ENCODE measurements at regions not wholly inside any gene's neighbourhood (a gene's known extent, or its start where the extent isn't known, plus 50 kb on each side); places are given as distances from the start of the nearest gene placed in this dataset.
"Not testable (repeated sequence)": the region's sequence is repeated elsewhere in the genome, so short reads cannot be mapped to it uniquely, and the experiment has no call there.

DNA sequence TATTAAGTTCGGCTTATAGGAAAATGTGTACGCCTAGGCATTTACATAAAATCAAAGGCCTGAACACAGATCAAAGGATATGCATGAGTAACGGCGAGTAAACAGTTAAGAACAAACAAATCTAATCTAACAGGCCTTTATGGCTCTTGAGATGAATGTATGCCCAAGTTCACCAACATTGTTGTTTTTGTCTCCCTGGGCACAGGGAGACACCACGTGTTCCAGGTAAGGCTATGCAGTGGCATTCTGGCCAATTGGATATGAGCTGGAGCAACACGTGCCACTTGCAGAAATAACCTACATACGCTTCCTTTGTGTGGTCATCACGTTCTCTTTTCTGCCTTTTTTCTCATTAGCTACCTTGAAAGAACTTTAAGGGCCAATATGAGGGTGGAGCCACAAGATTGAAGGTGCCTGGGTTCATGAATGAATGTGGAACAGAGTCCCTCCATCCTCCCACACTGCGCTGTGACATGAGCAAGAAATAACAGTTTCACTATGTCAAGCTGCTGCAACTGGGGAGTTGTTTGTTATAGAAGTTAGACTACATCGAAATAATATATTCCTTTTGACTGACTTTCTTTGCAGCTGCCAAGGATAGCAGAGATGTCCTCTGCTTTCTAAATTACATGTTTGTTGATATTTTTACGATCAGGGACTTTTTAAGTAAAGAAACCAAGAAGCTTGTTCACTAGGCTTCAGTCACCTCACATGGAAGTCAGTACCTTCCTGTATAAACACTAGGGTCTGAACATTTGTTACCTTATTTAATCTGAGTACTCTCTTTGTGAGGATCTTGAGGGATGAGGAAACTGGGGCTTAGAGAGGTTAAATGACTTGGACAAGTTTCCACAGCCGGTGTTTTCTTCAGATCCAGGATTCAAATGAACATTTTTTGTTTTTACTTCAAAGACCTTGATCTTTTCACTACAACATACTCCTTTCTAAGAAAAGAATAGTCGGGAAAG, 427.5 kb upstream of the TBL1XR1 start:
- peaks cover 0 to 5% of the 10 kb centered on the region in 2 donors for H3K9me3 ChIP-seq (ENCODE audit: control insufficient read depth in 2 of 2, low read length in 2 of 2)
- no peak overlapping the region for H3K27ac ChIP-seq (ENCODE audit: low read length)
- H3K36me3 ChIP-seq (ENCODE audit: control insufficient read depth in 2 of 2, insufficient read depth in 2 of 2, low read length in 2 of 2): no peaks in the 10 kb centered on the region
- peaks cover 6% of the 10 kb centered on the region for H3K4me1 ChIP-seq (ENCODE audit: control insufficient read depth, insufficient read depth, low read length)
- peak overlapping the region in 1 of 2 donors; percentile 20 for H3K4me3 ChIP-seq (ENCODE audit: low read length in 2 of 2)
- no peak overlapping the region for H3K9ac ChIP-seq (ENCODE audit: low read length in 2 of 2)
- no peaks in the 10 kb centered on the region for H3K27me3 ChIP-seq (ENCODE audit: control insufficient read depth in 1 of 2, insufficient read depth in 2 of 2, low read length in 2 of 2)

- H3K36me3 ChIP-seq (ENCODE audit: control insufficient read depth in 2 of 2, insufficient read depth in 2 of 2, low read length in 2 of 2): no peaks in the 10 kb centered on the region
- no peak overlapping the region for H3K27ac ChIP-seq (ENCODE audit: low read length)
- H3K4me1 ChIP-seq (ENCODE audit: control insufficient read depth, insufficient read depth, low read length): peaks cover 6% of the 10 kb centered on the region
- no peaks in the 10 kb centered on the region for H3K27me3 ChIP-seq (ENCODE audit: control insufficient read depth in 1 of 2, insufficient read depth in 2 of 2, low read length in 2 of 2)
- H3K9me3 ChIP-seq (ENCODE audit: control insufficient read depth in 2 of 2, low read length in 2 of 2): peaks cover 0 to 5% of the 10 kb centered on the region in 2 donors
- no peak overlapping the region for H3K9ac ChIP-seq (ENCODE audit: low read length in 2 of 2)
- no peak overlapping the region for H3K4me3 ChIP-seq (ENCODE audit: low read length in 2 of 2)
Measured at GRCh38 chr3:177626045-177626444, 428.8 kb upstream of the TBL1XR1 start.

DNA sequence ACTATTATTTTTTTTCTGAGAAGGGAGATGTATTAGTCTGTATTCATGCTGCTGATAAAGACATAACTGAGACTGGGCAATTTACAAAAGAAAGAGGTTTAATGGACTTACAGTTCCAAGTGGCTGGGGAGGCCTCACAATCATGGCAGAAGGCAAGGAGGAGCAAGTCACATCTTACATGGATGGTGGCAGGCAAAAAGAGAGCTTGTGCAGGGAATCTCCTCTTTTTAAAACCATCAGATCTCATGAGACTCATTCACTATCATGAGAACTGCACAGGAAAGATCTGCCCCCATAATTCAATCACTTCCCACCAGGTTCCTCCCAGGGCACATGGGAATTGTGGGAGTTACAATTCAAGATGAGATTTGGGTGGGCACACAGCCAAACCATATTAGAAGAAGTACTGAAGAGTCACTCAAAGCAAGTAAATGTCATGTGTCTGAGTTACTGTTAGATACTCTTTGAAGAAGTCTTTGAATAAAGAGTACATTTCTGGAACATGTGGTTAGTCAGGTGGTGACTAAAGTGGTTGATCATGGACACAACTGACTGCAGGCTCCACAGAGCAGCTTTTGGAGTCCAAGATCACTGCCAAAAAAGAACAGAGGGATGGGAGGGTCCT, 430.9 kb upstream of the TBL1XR1 start:
- H3K9ac ChIP-seq (ENCODE audit: low read length in 2 of 2); H3K36me3 ChIP-seq (ENCODE audit: control insufficient read depth in 2 of 2, insufficient read depth in 2 of 2, low read length in 2 of 2); H3K4me3 ChIP-seq (ENCODE audit: low read length in 2 of 2); H3K27me3 ChIP-seq (ENCODE audit: control insufficient read depth in 1 of 2, insufficient read depth in 2 of 2, low read length in 2 of 2); H3K27ac ChIP-seq (ENCODE audit: low read length); H3K9me3 ChIP-seq (ENCODE audit: control insufficient read depth in 2 of 2, low read length in 2 of 2); H3K4me1 ChIP-seq (ENCODE audit: control insufficient read depth, insufficient read depth, low read length): not testable (repeated sequence)

- no peak overlapping the region for H3K9ac ChIP-seq (ENCODE audit: low read length in 2 of 2)
- peaks cover 0 to 5% of the 10 kb centered on the region in 2 donors for H3K9me3 ChIP-seq (ENCODE audit: control insufficient read depth in 2 of 2, low read length in 2 of 2)
- no peaks in the 10 kb centered on the region for H3K4me1 ChIP-seq (ENCODE audit: control insufficient read depth, insufficient read depth, low read length)
- no peak overlapping the region for H3K4me3 ChIP-seq (ENCODE audit: low read length in 2 of 2)
- no peak overlapping the region for H3K27ac ChIP-seq (ENCODE audit: low read length)
- H3K27me3 ChIP-seq (ENCODE audit: control insufficient read depth in 1 of 2, insufficient read depth in 2 of 2, low read length in 2 of 2): no peaks in the 10 kb centered on the region
- H3K36me3 ChIP-seq (ENCODE audit: control insufficient read depth in 2 of 2, insufficient read depth in 2 of 2, low read length in 2 of 2): no peaks in the 10 kb centered on the region
Measured at GRCh38 chr3:177629276-177629675, 432.0 kb upstream of the TBL1XR1 start.

DNA sequence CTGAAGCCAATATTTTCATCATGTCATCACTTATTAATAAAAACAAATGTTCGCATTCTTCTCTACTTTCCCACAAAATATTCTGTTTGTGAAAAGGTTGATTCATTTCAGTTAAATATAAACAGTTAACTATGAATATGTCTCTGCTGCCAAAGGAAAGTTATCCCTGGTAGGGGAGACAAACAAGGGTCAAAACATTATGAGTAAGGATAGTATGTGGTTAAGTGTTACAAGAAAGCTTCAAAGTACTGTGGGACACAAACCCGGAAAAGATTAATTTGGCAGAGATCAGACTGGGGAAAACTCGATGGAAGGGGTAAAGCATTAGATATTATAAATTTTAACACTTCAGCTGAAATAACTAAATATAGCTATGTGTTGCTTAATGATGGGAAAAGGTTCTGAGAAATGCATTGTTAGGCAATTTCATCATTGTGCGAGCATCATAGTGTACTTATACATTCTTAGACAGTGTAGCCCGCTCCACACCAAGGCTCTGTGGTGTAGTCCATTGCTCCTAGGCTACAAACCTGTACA, 436.5 kb upstream of the TBL1XR1 start:
- Histone ChIP-seq H3K27me3 (ENCODE audit: control insufficient read depth in 1 of 2, insufficient read depth in 2 of 2, low read length in 2 of 2) (no peaks in the 10 kb centered on the region), H3K9ac (ENCODE audit: low read length in 2 of 2) (no peak overlapping the region), H3K4me3 (ENCODE audit: low read length in 2 of 2) (no peak overlapping the region), H3K4me1 (ENCODE audit: control insufficient read depth, insufficient read depth, low read length) (no peaks in the 10 kb centered on the region), H3K27ac (ENCODE audit: low read length) (no peak overlapping the region), H3K36me3 (ENCODE audit: control insufficient read depth in 2 of 2, insufficient read depth in 2 of 2, low read length in 2 of 2) (no peaks in the 10 kb centered on the region), H3K9me3 (ENCODE audit: control insufficient read depth in 2 of 2, low read length in 2 of 2) (no peaks in the 10 kb centered on the region)

DNA sequence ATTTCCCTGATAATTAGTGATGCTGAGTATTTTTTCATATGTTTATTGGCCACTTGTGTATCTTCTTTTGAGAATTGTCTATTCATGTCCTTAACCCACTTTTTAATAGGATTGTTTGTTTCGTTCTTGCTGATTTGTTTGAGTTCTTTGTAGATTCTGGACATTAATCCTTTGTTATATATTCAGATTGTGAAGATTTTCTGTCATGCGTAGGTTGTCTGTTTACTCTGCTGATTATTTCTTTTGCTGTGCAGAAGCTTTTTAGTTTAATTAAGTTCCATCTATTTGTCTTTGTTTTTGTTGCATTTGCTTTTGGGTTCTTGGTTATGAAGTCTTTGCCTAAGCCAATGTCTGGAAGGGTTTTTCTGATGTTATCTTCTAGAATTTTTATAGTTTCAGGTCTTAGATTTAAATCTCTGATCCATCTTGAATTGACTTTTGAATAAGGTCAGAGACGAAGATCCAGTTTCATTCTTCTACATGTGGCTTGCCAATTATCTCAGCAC, 438.4 kb upstream of the TBL1XR1 start:
- H3K4me3 ChIP-seq (ENCODE audit: low read length in 2 of 2); H3K4me1 ChIP-seq (ENCODE audit: control insufficient read depth, insufficient read depth, low read length); H3K27ac ChIP-seq (ENCODE audit: low read length); H3K27me3 ChIP-seq (ENCODE audit: control insufficient read depth in 1 of 2, insufficient read depth in 2 of 2, low read length in 2 of 2); H3K9ac ChIP-seq (ENCODE audit: low read length in 2 of 2); H3K36me3 ChIP-seq (ENCODE audit: control insufficient read depth in 2 of 2, insufficient read depth in 2 of 2, low read length in 2 of 2); H3K9me3 ChIP-seq (ENCODE audit: control insufficient read depth in 2 of 2, low read length in 2 of 2): not testable (repeated sequence)

GRCh38 chr3:177640319-177640965, 443.2 kb upstream of the TBL1XR1 start:
- Histone ChIP-seq H3K9me3 (ENCODE audit: control insufficient read depth in 2 of 2, low read length in 2 of 2) (no peaks in the 10 kb centered on the region), H3K4me1 (ENCODE audit: control insufficient read depth, insufficient read depth, low read length) (peaks cover 3% of the 10 kb centered on the region), H3K36me3 (ENCODE audit: control insufficient read depth in 2 of 2, insufficient read depth in 2 of 2, low read length in 2 of 2) (no peaks in the 10 kb centered on the region), H3K9ac (ENCODE audit: low read length in 2 of 2) (no peak overlapping the region), H3K27me3 (ENCODE audit: control insufficient read depth in 1 of 2, insufficient read depth in 2 of 2, low read length in 2 of 2) (no peaks in the 10 kb centered on the region), H3K27ac (ENCODE audit: low read length) (no peak overlapping the region), H3K4me3 (ENCODE audit: low read length in 2 of 2) (no peak overlapping the region)

- Histone ChIP-seq H3K36me3 (ENCODE audit: control insufficient read depth in 2 of 2, insufficient read depth in 2 of 2, low read length in 2 of 2) (no peaks in the 10 kb centered on the region), H3K9me3 (ENCODE audit: control insufficient read depth in 2 of 2, low read length in 2 of 2) (no peaks in the 10 kb centered on the region), H3K4me1 (ENCODE audit: control insufficient read depth, insufficient read depth, low read length) (peaks cover 3% of the 10 kb centered on the region), H3K27me3 (ENCODE audit: control insufficient read depth in 1 of 2, insufficient read depth in 2 of 2, low read length in 2 of 2) (no peaks in the 10 kb centered on the region), H3K27ac (ENCODE audit: low read length) (no peak overlapping the region), H3K9ac (ENCODE audit: low read length in 2 of 2) (no peak overlapping the region), H3K4me3 (ENCODE audit: low read length in 2 of 2) (no peak overlapping the region)
Measured at GRCh38 chr3:177641206-177641605, 443.9 kb upstream of the TBL1XR1 start.

- H3K4me3 ChIP-seq (ENCODE audit: low read length in 2 of 2): no peak overlapping the region
- H3K9ac ChIP-seq (ENCODE audit: low read length in 2 of 2): no peak overlapping the region
Measured at GRCh38 chr3:177642042-177642803, 444.9 kb upstream of the TBL1XR1 start.

GRCh38 chr3:177642804-177643125, 445.5 kb upstream of the TBL1XR1 start:
- no peaks in the 10 kb centered on the region for H3K36me3 ChIP-seq (ENCODE audit: control insufficient read depth in 2 of 2, insufficient read depth in 2 of 2, low read length in 2 of 2)
- H3K27me3 ChIP-seq (ENCODE audit: control insufficient read depth in 1 of 2, insufficient read depth in 2 of 2, low read length in 2 of 2): no peaks in the 10 kb centered on the region
- no peak overlapping the region for H3K27ac ChIP-seq (ENCODE audit: low read length)
- no peak overlapping the region for H3K9ac ChIP-seq (ENCODE audit: low read length in 2 of 2)
- H3K9me3 ChIP-seq (ENCODE audit: control insufficient read depth in 2 of 2, low read length in 2 of 2): no peaks in the 10 kb centered on the region
- H3K4me3 ChIP-seq (ENCODE audit: low read length in 2 of 2): no peak overlapping the region
- peaks cover 3% of the 10 kb centered on the region for H3K4me1 ChIP-seq (ENCODE audit: control insufficient read depth, insufficient read depth, low read length)

More at GRCh38 chr3:177642042-177642803, 444.9 kb upstream of the TBL1XR1 start:
- H3K9me3 ChIP-seq (ENCODE audit: control insufficient read depth in 2 of 2, low read length in 2 of 2): no peaks in the 10 kb centered on the region
- no peaks in the 10 kb centered on the region for H3K36me3 ChIP-seq (ENCODE audit: control insufficient read depth in 2 of 2, insufficient read depth in 2 of 2, low read length in 2 of 2)
- H3K27me3 ChIP-seq (ENCODE audit: control insufficient read depth in 1 of 2, insufficient read depth in 2 of 2, low read length in 2 of 2): no peaks in the 10 kb centered on the region
- no peak overlapping the region for H3K27ac ChIP-seq (ENCODE audit: low read length)
- H3K4me1 ChIP-seq (ENCODE audit: control insufficient read depth, insufficient read depth, low read length): peaks cover 3% of the 10 kb centered on the region

Measured in stomach smooth muscle (tissue), 2 donors.